HL-60 (cell line): ENCODE measurements at regions not wholly inside any gene's neighbourhood (a gene's known extent, or its start where the extent isn't known, plus 50 kb on each side); places are given as distances from the start of the nearest gene placed in this dataset.

ENCODE experiments used
- CTCF ChIP-seq: IDR thresholded peaks from one replicate; pipeline ENCODE4 v1.5.1; 2011; ENCODE audit warnings: low read length, control low read depth, inconsistent platforms; ENCODE audit not compliant: insufficient read depth
- GABPA ChIP-seq: IDR thresholded peaks from 2 replicates; pipeline ENCODE4 v1.6.1; 2012; ENCODE audit warnings: low read depth
- POLR2AphosphoS5 ChIP-seq: IDR thresholded peaks from 2 replicates; pipeline ENCODE4 v1.6.1; 2012; ENCODE audit warnings: low read depth
- REST ChIP-seq: IDR thresholded peaks from 2 replicates; pipeline ENCODE4 v1.6.1; 2012; ENCODE audit warnings: low read depth; ENCODE audit not compliant: insufficient replicate concordance

GRCh38 chr15:77734306-77734705 is 101.6 kb upstream of the LINGO1 start:
- TF ChIP-seq CTCF (no peak), POLR2AphosphoS5 (no peak), REST (no peak), GABPA (no peak)
